LNCaP clone FGC (cell line): ENCODE measurements at regions not wholly inside any gene's neighbourhood (a gene's known extent, or its start where the extent isn't known, plus 50 kb on each side); places are given as distances from the start of the nearest gene placed in this dataset.

Experiments used
- DNase-seq: peaks from one replicate; pipeline ENCODE4 v3.0.0-alpha.2; 2011; ENCODE audit warnings: low read depth
- H3K4me3 ChIP-seq: 2 replicates; pipeline ENCODE4 v1.5.1; 2011; ENCODE audit warnings: mild to moderate bottlenecking, low read depth, low read length, control low read depth
- TF ChIP-seq, protein P1 (sequence below): IDR thresholded peaks from 2 replicates; pipeline ENCODE4 v1.5.1; 2012; ENCODE audit warnings: mild to moderate bottlenecking; ENCODE audit not compliant: control insufficient read depth, insufficient read depth; ENCODE audit errors: extremely low read depth

DNA sequence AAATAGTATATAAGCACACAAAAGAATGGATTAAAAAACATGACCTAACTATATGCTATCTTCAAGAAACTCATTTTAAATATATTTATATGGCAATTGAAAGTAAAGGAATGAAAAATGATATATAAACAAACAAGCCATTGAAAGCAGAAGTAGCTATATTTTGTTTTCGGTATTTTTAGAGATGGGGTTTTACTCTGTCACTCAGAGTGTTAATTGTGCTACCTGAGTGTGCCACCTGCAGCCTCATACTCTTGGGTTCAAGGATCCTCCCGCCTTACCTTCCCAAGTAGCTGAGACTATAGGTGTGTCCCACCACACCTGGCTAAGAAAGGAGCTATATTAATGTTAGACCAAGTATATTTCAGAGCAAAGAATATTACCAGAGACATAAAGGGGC is 624.1 kb downstream of the BUD13 start:
- TF ChIP-seq, protein P1, sequence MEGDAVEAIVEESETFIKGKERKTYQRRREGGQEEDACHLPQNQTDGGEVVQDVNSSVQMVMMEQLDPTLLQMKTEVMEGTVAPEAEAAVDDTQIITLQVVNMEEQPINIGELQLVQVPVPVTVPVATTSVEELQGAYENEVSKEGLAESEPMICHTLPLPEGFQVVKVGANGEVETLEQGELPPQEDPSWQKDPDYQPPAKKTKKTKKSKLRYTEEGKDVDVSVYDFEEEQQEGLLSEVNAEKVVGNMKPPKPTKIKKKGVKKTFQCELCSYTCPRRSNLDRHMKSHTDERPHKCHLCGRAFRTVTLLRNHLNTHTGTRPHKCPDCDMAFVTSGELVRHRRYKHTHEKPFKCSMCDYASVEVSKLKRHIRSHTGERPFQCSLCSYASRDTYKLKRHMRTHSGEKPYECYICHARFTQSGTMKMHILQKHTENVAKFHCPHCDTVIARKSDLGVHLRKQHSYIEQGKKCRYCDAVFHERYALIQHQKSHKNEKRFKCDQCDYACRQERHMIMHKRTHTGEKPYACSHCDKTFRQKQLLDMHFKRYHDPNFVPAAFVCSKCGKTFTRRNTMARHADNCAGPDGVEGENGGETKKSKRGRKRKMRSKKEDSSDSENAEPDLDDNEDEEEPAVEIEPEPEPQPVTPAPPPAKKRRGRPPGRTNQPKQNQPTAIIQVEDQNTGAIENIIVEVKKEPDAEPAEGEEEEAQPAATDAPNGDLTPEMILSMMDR = no peak
- no peak for DNase-seq
- no peak overlapping the region for H3K4me3 ChIP-seq

DNA sequence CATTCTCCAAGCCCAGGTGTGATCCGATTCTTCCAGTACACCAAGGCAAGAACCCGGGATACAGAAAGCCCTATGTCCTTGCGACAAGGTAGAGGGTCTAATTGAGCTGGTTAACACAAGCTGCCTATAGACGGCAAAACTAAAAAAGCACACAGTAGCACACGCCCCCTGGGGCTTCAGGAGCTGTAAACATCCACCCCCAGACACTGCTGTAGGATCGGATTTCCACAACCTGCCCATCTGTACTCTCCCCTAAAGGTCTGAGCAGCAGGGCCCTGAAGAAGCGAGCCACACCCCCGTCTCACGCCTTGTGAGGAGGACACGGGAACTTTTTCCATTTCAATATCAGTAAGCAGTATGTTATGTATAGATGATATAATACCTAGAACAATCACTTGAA is 624.7 kb downstream of the BUD13 start:
- DNase-seq = no peak
- TF ChIP-seq, protein P1 = no peak
- no peak overlapping the region for H3K4me3 ChIP-seq

DNA sequence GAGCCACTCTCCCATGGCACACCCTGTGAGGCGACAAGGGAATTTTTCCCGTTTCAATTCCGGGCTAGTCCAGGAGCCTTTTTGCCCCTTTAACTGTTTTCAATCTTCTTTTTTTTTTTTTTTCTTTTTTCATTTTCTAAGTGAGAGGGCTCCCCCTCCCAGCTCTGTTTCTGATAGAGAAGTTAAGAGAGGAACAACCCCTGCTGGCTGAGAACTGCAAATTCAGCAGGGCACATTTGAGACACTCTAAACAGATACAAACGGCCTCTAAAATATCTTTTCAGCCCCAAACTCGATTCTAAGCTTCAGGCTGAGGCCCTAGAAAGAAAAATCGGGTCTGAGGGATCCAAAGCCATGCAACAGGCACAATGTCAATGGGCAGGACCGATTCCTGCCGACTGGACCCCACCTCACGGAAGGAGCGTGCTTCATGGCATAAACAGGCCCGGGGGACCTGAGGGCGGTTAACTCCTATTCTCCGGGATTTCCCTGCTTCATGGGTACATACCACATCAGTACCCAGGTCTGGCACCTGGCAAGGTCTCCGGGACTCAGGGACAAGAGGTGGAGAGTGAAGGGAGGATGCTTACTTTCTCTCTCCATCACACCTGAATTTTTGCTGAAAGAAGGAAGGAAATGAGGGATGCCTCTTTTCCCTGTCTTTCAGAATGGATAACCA is 627.5 kb downstream of the BUD13 start:
- TF ChIP-seq, protein P1 = no peak
- DNase-seq = no peak
- no peak overlapping the region for H3K4me3 ChIP-seq

DNA sequence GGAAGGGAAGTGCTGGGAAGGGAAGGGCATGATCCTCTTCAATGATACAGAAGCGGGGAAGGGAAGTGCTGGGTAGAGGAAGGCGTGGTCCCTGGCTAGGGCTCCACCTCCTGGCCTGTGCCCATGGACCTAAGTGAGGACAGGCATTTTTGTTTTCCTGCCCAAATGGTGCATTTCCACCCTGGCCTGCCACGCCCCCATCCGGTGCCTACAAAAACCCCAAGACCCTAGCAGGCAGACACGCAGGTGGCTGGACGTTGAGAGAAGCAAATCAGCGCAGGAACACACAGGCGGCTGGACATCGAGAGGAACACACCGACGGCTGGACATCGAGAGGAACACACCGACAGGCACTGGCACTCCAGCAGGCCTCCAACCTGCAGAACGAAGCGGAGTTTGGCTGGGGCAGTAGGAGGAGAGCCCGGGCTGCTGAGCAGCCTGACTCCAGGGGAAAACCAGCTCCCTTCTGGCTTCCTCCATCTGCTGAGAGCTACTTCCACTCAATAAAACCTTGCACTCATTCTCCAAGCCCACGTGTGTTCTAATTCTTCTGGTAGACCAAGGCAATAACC is 628.3 kb downstream of the BUD13 start:
- TF ChIP-seq, protein P1 = no peak
- no peak overlapping the region for H3K4me3 ChIP-seq
- DNase-seq = no peak

DNA sequence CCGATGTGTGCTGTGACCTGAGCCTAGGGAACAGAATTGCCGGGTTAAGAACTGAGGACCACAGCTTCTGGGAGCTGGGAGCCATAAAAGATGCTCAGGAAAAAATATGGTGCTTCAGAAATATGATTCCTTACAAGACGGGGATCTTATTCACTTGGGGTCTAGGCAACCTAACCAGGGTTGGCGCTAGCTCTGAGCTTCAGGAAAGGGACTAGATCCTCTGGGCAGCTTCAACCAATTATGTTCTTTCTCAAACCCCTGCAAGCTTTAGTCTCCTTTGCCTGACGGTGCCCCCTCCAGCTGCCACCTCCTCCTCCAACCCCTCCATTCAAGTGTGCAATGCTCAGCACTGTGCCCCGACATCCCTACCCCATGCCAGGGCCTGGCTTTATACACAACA is 634.1 kb upstream of the CADM1 start:
- TF ChIP-seq, protein P1 = no peak
- no peak overlapping the region for H3K4me3 ChIP-seq
- DNase-seq = no peak

DNA sequence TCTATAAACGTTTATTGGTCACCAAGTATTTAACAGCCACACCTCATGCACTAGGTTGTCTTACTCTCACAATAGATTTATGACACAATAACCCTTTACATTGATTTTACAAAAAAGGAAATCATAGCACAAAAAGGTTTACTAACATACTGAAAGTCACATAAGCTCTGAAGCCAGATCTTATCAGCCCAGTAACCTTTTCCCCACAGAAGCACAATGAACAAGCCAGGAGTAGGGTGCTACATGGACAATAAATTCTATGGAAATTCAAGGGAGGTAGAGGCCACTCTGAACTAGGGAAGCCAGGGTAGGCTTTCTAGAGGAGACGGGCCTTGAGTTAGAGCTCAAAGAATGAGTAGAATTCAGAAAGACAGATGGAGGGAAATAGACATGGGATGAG is 633.5 kb upstream of the CADM1 start:
- TF ChIP-seq, protein P1 = no peak
- DNase-seq = no peak
- H3K4me3 ChIP-seq = no peak overlapping the region

DNA sequence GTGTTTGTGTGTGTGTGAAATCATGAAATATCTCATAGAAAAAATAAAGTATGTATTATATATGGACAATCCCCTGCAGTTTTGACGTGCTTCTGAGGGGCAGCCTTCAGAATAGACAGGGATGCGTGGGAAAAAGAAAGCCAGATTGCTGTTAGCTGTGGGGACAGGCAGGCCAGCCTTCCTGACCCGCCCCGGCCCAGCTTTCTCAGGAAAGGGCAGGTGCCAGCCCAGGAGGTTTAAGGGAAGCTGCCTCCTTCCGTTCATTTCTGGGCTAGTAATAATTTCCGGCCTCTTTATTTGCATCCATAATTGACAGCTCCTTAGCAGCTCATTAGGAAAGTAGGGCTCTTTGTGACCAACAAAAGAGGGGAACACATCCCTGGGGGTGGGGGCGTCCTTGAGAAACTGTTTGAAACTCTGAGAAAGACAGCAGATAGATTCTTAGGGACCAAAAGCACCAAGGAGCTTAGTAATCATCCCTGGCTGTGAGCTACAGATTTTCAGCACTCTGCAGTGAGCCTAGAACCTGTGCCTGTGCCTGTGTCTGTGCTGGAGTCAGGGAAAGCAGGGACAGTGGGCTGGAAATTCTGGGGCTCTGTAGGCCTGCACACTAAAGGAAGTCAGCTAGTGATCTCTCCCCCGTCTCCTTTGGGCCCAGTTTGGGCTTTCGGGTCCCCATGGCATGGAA is 632.9 kb upstream of the CADM1 start:
- TF ChIP-seq, protein P1 = no peak

More for the DNA sequence above, 632.9 kb upstream of the CADM1 start:
- no peak overlapping the region for H3K4me3 ChIP-seq
- no peak for DNase-seq
